CD4-positive, alpha-beta T cell (primary cell): ENCODE measurements at regions not wholly inside any gene's neighbourhood (a gene's known extent, or its start where the extent isn't known, plus 50 kb on each side); places are given as distances from the start of the nearest gene placed in this dataset.

Experiments
- ATAC-seq: fragments of 200-7000 bp; cut with Tn5 transposase; one replicate; pipeline ENCODE4 v1.10.0; 2022; ENCODE audit warnings: mild to moderate bottlenecking; ENCODE audit not compliant: poor library complexity
- CTCF ChIA-PET: fragments of 350-600 bp; sonication (Branson Sonifier 250); formaldehyde crosslinking; loops from one replicate; lab custom pipeline; 2021; ENCODE audit warnings: antibody characterized with exemption, inconsistent platforms; lab: Charles Lee
- POLR2A ChIA-PET: fragments of 350-600 bp; sonication (Branson Sonifier 250); formaldehyde crosslinking; loops from one replicate; lab custom pipeline; 2021; ENCODE audit warnings: antibody characterized with exemption, inconsistent platforms; lab: Charles Lee
- DNase-seq, 14 experiments: peaks; one replicate each; pipeline ENCODE4 v3.0.0-alpha.2; 2013 to 2020; ENCODE audit warnings: mixed read lengths in 2 of 14
- H3K27ac ChIP-seq, 2 donors: one replicate each; pipeline versions ENCODE4 v1.5.1 to v1.7.0; 2013; ENCODE audit warnings: low read length in 2 of 2, low read depth in 1 of 2, mild to moderate bottlenecking in 1 of 2
- H3K27me3 ChIP-seq, 2 experiments: 1 replicate in 1 of 2; 2 replicates in 1 of 2; pipeline versions ENCODE4 v1.6.1 to v1.7.0; 2013; ENCODE audit warnings: low read length in 2 of 2, control low read depth in 1 of 2, mild to moderate bottlenecking in 1 of 2, moderate library complexity in 1 of 2; ENCODE audit not compliant: insufficient read depth in 2 of 2, control insufficient read depth in 1 of 2
- H3K36me3 ChIP-seq: one replicate; pipeline ENCODE4 v1.6.1; 2013; ENCODE audit warnings: low read length, control low read depth; ENCODE audit not compliant: insufficient read depth
- H3K4me1 ChIP-seq: one replicate; pipeline ENCODE4 v1.6.1; 2013; ENCODE audit warnings: low read length, control low read depth; ENCODE audit not compliant: insufficient read depth
- H3K4me3 ChIP-seq: one replicate; pipeline ENCODE4 v1.5.1; 2013; ENCODE audit warnings: mild to moderate bottlenecking, low read length, moderate library complexity
- H3K9me3 ChIP-seq, 2 experiments: 1 replicate in 1 of 2; 2 replicates in 1 of 2; pipeline versions ENCODE4 v1.6.1 to v1.7.0; 2013; ENCODE audit warnings: low read length in 2 of 2, mild to moderate bottlenecking in 2 of 2, control low read depth in 1 of 2, moderate library complexity in 1 of 2; ENCODE audit not compliant: control insufficient read depth in 1 of 2, insufficient read depth in 1 of 2
- H3K27ac Mint-ChIP-seq: one replicate; pipeline ENCODE4 v1.8.0; 2020; ENCODE audit warnings: mixed read lengths
- H3K27me3 Mint-ChIP-seq: one replicate; pipeline ENCODE4 v1.8.0; 2021; ENCODE audit warnings: mixed read lengths
- H3K36me3 Mint-ChIP-seq: one replicate; pipeline ENCODE4 v1.8.0; 2021; ENCODE audit warnings: low read depth, mixed read lengths
- H3K4me1 Mint-ChIP-seq: one replicate; pipeline ENCODE4 v1.8.0; 2021; ENCODE audit warnings: low read depth, mixed read lengths
- H3K4me3 Mint-ChIP-seq: one replicate; pipeline ENCODE4 v1.8.0; 2020; ENCODE audit warnings: mild to moderate bottlenecking, mixed read lengths
- H3K9me3 Mint-ChIP-seq: one replicate; pipeline ENCODE4 v1.8.0; 2020; ENCODE audit warnings: mixed read lengths
- CTCF ChIP-seq: fragments of 200-600 bp; IDR thresholded peaks from one replicate; pipeline ENCODE4 v1.8.0; 2022; ENCODE audit warnings: antibody characterized with exemption, mild to moderate bottlenecking
- intact Hi-C, 2 experiments: fragments of 100-400 bp; cut with DNase I in 1 of 2; cut with micrococcal nuclease in 1 of 2; formaldehyde crosslinking; loops; one replicate each; pipeline versions ENCODE4 v1.15.1 to v1.9.0; 2023 to 2025; cut with DNase I, micrococcal nuclease

DNA sequence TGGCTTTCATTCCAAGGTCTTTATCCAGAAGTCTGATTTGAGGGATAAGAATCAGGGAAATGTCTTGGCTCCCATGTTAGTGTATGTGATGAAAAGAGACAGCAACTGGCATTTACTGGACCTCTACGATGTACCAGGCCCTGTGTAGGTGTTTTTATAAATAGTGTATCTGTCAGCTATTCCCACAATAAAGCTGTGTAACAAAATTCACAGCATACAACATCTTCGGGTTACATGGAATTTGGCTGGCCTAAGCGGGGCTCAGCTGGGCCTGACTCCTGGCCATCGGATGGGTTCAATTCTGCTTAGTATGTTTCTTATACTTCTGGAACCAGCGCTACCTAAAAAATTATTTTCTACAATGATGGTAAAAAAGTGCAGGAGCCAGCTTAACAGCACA lies 128.2 kb downstream of the SNX5 start:
- POLR2A ChIA-PET, result interaction anchor here (0.9 kb wide), 1 partner anchor 45 kb away, joined by 3 read pairs; no protein-coding TSS in a partner anchor
- no peak for TF ChIP-seq CTCF

DNA sequence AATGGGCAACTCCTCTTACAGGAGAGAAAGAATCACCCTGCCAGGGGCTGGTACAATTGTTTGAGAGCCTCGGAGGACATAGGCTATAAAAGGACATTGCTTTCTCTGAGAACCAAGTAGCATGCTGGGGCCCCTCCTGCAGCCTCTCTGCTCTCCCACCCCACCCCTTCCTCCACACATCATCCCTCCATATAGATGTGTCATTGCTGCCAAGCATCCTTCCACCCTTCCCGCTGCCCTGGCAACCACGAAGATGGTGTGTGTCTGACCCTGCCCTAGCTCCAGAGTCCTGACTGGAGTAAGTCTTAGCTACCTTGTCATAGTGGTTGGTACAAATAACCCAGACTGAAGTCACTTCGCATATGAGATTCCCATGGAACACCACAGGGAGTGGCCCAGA lies 129.7 kb downstream of the SNX5 start:
- no peaks in the 10 kb centered on the region for H3K9me3 ChIP-seq
- ChIA-PET CTCF (no interaction called here), POLR2A (no interaction called here)
- no peaks in the 10 kb centered on the region for H3K36me3 Mint-ChIP-seq
- H3K4me1 ChIP-seq, result peaks cover 7% of the 10 kb centered on the region
- TF ChIP-seq CTCF, result no peak
- no peaks in the 10 kb centered on the region for H3K27me3 Mint-ChIP-seq
- H3K4me3 ChIP-seq, result no peak overlapping the region
- intact Hi-C loops, result no loop called here
- no peak overlapping the region for H3K4me3 Mint-ChIP-seq
- H3K27ac ChIP-seq, result no peak overlapping the region
- ATAC-seq (no peak), DNase-seq (no peak)
- no peaks in the 10 kb centered on the region for H3K27me3 ChIP-seq
- peaks cover 7% of the 10 kb centered on the region for H3K4me1 Mint-ChIP-seq
- no peaks in the 10 kb centered on the region for H3K9me3 Mint-ChIP-seq
- H3K27ac Mint-ChIP-seq, result no peak overlapping the region
- H3K36me3 ChIP-seq, result no peaks in the 10 kb centered on the region

More for the DNA sequence above, 128.2 kb downstream of the SNX5 start:
- no peak overlapping the region for H3K27ac ChIP-seq
- peaks cover 20% of the 10 kb centered on the region for H3K4me1 ChIP-seq
- ATAC-seq (no peak), DNase-seq (no peak)
- CTCF ChIA-PET, result no interaction called here
- no peak overlapping the region for H3K4me3 Mint-ChIP-seq
- H3K27ac Mint-ChIP-seq, result no peak overlapping the region
- no peaks in the 10 kb centered on the region for H3K36me3 Mint-ChIP-seq
- no peaks in the 10 kb centered on the region for H3K9me3 Mint-ChIP-seq
- intact Hi-C loops, result no loop called here
- H3K9me3 ChIP-seq, result no peaks in the 10 kb centered on the region
- H3K4me3 ChIP-seq, result no peak overlapping the region
- H3K27me3 ChIP-seq, result no peaks in the 10 kb centered on the region
- no peaks in the 10 kb centered on the region for H3K27me3 Mint-ChIP-seq
- no peaks in the 10 kb centered on the region for H3K36me3 ChIP-seq
- H3K4me1 Mint-ChIP-seq, result peaks cover 14% of the 10 kb centered on the region

DNA sequence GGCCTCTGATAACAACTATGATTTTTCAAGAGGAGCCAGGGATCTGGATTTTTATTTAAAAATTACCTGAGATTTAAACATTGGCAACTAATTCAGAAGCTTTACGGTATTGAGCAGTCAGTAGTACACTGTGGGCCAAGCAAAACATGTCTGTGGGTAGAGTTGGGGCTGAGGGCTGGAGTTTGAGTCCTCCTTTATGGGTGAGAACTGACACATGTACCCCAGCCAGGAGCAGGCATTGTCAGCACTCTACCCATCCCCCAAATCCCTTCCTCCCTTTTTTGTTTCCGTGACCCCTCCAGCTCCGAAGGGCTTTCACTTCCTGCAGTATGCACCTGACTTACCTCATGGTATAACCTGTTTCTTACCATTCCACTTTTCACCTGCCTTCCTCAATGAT lies 131.4 kb downstream of the SNX5 start:
- POLR2A ChIA-PET, result no interaction called here
- no peaks in the 10 kb centered on the region for H3K27me3 Mint-ChIP-seq
- H3K4me1 Mint-ChIP-seq, result no peaks in the 10 kb centered on the region
- Histone ChIP-seq H3K4me3 (no peak overlapping the region), H3K36me3 (no peaks in the 10 kb centered on the region), H3K27ac (no peak overlapping the region), H3K27me3 (no peaks in the 10 kb centered on the region), H3K4me1 (no peaks in the 10 kb centered on the region), H3K9me3 (no peaks in the 10 kb centered on the region)
- no peaks in the 10 kb centered on the region for H3K9me3 Mint-ChIP-seq
- no peak for DNase-seq
- TF ChIP-seq CTCF, result no peak
- CTCF ChIA-PET, result no interaction called here
- H3K4me3 Mint-ChIP-seq, result no peak overlapping the region
- H3K27ac Mint-ChIP-seq, result no peak overlapping the region
- no peaks in the 10 kb centered on the region for H3K36me3 Mint-ChIP-seq
- intact Hi-C loops, result no loop called here
- ATAC-seq, result no peak
